ENCODE measurements at regions not wholly inside any gene's neighbourhood (a gene's known extent, or its start where the extent isn't known, plus 50 kb on each side); places are given as distances from the start of the nearest gene placed in this dataset.
A peak's percentile ranks its signal among the peaks of the same experiment; 100 is the strongest.

DNA sequence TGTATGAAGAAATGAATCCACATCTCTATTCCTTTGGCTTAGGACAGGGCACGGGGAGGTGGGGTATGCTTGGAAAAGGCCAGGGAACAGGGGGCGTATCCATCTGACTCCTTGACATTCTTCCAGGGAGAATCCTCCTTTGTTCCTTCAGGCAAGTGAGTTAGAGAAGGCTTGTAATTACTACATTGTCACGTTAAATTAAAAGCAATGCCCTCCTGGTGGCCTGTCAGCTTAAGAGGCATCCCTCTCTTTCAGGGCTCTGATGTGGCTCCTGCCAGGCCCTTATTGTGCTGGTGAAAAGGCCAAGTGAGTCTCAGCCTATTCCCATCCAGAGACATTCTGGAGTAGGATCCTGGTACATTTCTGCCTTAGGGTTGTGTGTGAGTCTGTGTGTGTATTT is 128.3 kb downstream of the FOXA2 start:
- H3K27me3 ChIP-seq: peaks cover 0 to 87% (median 38%) of the 10 kb centered on the region in 7 donors
- intact Hi-C loops (cut with DNase I): no loop called here
- H3K27ac ChIP-seq: no peak overlapping the region
- WGBS, 2 donors: 48 to 52% methylated on average over 3 of the region's 3 CpGs
- no peak overlapping the region for H3K4me3 ChIP-seq
- no peaks in the 10 kb centered on the region for H3K36me3 ChIP-seq
- ATAC-seq: no peak
- H3K4me1 ChIP-seq: no peaks in the 10 kb centered on the region
- no peak for DNase-seq
- H3K9me3 ChIP-seq: peaks cover 0 to 2% (median 0%) of the 10 kb centered on the region in 11 donors
- TF ChIP-seq, protein P1, sequence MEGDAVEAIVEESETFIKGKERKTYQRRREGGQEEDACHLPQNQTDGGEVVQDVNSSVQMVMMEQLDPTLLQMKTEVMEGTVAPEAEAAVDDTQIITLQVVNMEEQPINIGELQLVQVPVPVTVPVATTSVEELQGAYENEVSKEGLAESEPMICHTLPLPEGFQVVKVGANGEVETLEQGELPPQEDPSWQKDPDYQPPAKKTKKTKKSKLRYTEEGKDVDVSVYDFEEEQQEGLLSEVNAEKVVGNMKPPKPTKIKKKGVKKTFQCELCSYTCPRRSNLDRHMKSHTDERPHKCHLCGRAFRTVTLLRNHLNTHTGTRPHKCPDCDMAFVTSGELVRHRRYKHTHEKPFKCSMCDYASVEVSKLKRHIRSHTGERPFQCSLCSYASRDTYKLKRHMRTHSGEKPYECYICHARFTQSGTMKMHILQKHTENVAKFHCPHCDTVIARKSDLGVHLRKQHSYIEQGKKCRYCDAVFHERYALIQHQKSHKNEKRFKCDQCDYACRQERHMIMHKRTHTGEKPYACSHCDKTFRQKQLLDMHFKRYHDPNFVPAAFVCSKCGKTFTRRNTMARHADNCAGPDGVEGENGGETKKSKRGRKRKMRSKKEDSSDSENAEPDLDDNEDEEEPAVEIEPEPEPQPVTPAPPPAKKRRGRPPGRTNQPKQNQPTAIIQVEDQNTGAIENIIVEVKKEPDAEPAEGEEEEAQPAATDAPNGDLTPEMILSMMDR (IDR thresholded peaks at IDR 0.05): no peak

DNA sequence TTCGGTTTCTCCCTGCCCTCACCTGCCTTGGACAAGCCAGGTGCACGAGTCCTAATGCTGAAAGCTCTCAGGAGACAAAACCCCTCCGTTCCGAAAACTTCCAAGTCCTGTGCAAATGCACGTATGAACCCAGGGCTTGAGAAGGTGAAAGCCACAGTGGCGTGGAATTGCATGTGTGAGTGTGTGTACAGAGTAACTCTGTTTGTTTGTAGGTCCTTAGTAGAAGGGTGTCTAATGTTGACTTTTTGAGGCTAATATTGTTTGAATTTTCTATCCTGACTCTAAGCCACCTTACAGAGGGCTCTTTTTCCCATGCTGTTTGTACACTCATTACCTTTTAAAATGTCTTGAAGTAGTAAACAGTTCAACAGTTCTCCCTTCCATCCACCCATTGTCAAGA is 129.1 kb downstream of the FOXA2 start:
- intact Hi-C loops (cut with DNase I): no loop called here
- WGBS, 2 donors: 81% methylated on average over 6 of the region's 6 CpGs

DNA sequence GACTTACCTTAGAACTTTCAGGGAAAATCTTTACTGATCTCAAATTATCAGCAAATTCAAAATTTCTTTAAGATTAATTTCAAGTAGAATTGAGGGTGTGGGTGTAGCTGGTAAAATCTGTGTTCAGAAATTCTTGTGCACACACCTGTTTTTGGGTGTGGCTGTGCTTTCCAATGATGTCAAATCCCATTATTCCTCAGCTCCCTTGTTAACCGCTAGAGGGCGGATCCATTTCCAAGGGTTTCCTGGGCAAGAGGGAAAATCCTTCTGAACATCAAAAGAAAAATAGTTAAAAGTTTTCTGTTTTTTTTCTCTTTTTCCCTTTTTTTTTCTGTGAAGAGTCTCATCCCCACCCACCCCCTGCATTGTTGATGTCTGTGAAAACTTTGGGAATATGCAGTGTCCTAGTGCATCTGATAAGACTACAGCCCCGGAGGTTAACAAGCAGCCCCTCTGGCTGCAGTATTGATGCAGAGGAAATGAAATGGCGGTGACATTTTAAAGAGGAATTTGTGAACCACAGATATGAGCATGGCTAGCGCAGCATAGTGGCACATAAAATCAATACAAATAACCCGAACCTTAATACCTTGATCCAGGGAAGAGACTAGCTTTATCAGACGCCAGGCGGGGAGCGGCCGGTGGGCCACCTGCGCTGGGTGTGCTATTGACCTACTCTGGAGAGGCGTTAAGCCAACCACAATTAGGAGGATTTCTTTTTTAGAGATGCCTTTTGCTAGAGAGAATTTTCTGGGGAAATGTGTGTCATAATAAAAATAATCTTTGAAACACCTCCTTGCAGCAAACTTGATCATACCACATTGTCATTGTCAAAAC is 130.9 kb downstream of the FOXA2 start:
- no peak for ATAC-seq
- intact Hi-C loops (cut with DNase I): loop anchor here in 2 of 10 donors (5.0 kb wide), 2 partner anchors 229 to 884 kb away; no protein-coding TSS in a partner anchor
- Histone ChIP-seq H3K27me3 (peaks cover 0 to 90% (median 43%) of the 10 kb centered on the region in 7 donors), H3K9me3 (peaks cover 0 to 2% (median 0%) of the 10 kb centered on the region in 11 donors), H3K27ac (no peak overlapping the region), H3K4me3 (no peak overlapping the region), H3K4me1 (no peaks in the 10 kb centered on the region), H3K36me3 (no peaks in the 10 kb centered on the region)
- 67 to 69% methylated on average over 12 of the region's 12 CpGs for WGBS, 2 donors
- TF ChIP-seq, protein P1 (IDR thresholded peaks at IDR 0.05): peak in 8 of 9 donors; percentile 20 to 69 (median 56)
- DNase-seq: no peak

More for the DNA sequence above, 129.1 kb downstream of the FOXA2 start:
- Histone ChIP-seq H3K4me1 (no peaks in the 10 kb centered on the region), H3K36me3 (no peaks in the 10 kb centered on the region), H3K4me3 (no peak overlapping the region), H3K27me3 (peaks cover 0 to 87% (median 35%) of the 10 kb centered on the region in 7 donors), H3K27ac (no peak overlapping the region), H3K9me3 (peaks cover 0 to 2% (median 0%) of the 10 kb centered on the region in 11 donors)
- TF ChIP-seq, protein P1 (IDR thresholded peaks at IDR 0.05): no peak
- no peak for DNase-seq
- no peak for ATAC-seq

DNA sequence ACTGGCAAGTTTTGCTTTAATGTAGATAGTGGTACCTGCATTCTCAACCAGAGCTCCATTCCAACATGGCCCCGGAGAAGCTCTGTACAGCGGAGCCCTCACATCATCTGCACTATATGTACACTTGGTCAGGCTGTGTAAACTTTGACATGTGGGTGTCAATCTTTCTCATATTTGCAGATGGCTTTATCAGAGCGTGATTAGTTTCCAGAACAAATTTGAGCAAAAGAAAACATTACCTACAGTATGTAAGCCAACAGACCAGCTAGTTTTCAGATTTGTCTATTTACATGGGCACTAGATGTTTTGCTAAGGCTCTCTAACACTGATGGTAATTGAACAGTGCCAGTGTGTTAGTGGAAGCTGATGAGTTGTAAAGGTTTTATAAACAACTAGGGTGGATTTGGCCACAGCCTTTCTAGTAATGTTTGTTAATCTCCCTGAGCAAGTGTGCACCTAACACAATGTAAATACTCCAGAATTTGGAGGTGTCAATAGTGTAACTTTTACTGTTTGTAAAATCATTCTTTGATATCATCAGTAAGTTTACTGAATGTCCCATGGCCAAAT is 131.8 kb downstream of the FOXA2 start:
- intact Hi-C loops (cut with DNase I): loop anchor here in 2 of 10 donors (5.0 kb wide), 2 partner anchors 230 to 885 kb away; no protein-coding TSS in a partner anchor
- no peak overlapping the region for H3K4me3 ChIP-seq
- no peaks in the 10 kb centered on the region for H3K4me1 ChIP-seq
- no peaks in the 10 kb centered on the region for H3K36me3 ChIP-seq
- WGBS, 2 donors: 89 to 91% methylated on average over 3 of the region's 3 CpGs
- H3K9me3 ChIP-seq: peaks cover 0 to 2% (median 0%) of the 10 kb centered on the region in 11 donors
- DNase-seq (no peak), ATAC-seq (no peak)
- H3K27me3 ChIP-seq: peaks cover 0 to 87% (median 38%) of the 10 kb centered on the region in 7 donors
- H3K27ac ChIP-seq: no peak overlapping the region
- TF ChIP-seq, protein P1 (IDR thresholded peaks at IDR 0.05): no peak
